Stimulated activated memory B cell treated with anti-CD40 and anti-IgM and Interleukin-4, amounts not matched to agents 10 μg/mL and 1 μg/mL and 100 μg/mL, for 72 hours (primary cell): ENCODE measurements at regions not wholly inside any gene's neighbourhood (a gene's known extent, or its start where the extent isn't known, plus 50 kb on each side); places are given as distances from the start of the nearest gene placed in this dataset.

Source experiments
- ATAC-seq: fragments of 150-1000 bp; cut with Tn5 transposase; 2 replicates; pipeline ENCODE4 v1.10.0; 2021
- H3K27ac Mint-ChIP-seq: one replicate; pipeline ENCODE4 v1.8.0; 2022; ENCODE audit warnings: mild to moderate bottlenecking, mixed read lengths
- H3K27me3 Mint-ChIP-seq: one replicate; pipeline ENCODE4 v1.8.0; 2022; ENCODE audit warnings: mixed read lengths
- H3K36me3 Mint-ChIP-seq: one replicate; pipeline ENCODE4 v1.8.0; 2022; ENCODE audit warnings: mixed read lengths
- H3K4me1 Mint-ChIP-seq: one replicate; pipeline ENCODE4 v1.8.0; 2022; ENCODE audit warnings: mixed read lengths
- H3K4me3 Mint-ChIP-seq: one replicate; pipeline ENCODE4 v1.8.0; 2022; ENCODE audit warnings: mild to moderate bottlenecking, moderate library complexity, mixed read lengths
- H3K9me3 Mint-ChIP-seq: one replicate; pipeline ENCODE4 v1.8.0; 2022; ENCODE audit warnings: mixed read lengths

GRCh38 chr10:110413049-110413783 lies 84.5 kb upstream of the DUSP5 start:
- H3K27ac Mint-ChIP-seq = peak overlapping the region; percentile 62
- peaks cover 22% of the 10 kb centered on the region for H3K27me3 Mint-ChIP-seq
- H3K4me1 Mint-ChIP-seq = peaks cover 78% of the 10 kb centered on the region
- H3K9me3 Mint-ChIP-seq = no peaks in the 10 kb centered on the region
- ATAC-seq = no peak
- H3K4me3 Mint-ChIP-seq = no peak overlapping the region
- no peaks in the 10 kb centered on the region for H3K36me3 Mint-ChIP-seq

- Mint-ChIP-seq H3K4me1 (peaks cover 71% of the 10 kb centered on the region), H3K4me3 (peak overlapping the region; percentile 2), H3K36me3 (no peaks in the 10 kb centered on the region), H3K27me3 (peaks cover 16% of the 10 kb centered on the region), H3K9me3 (no peaks in the 10 kb centered on the region), H3K27ac (peak overlapping the region; percentile 62)
- ATAC-seq = peak; percentile 28
Measured at GRCh38 chr10:110413903-110414547, 83.7 kb upstream of the DUSP5 start.

- no peaks in the 10 kb centered on the region for H3K36me3 Mint-ChIP-seq
- H3K9me3 Mint-ChIP-seq = no peaks in the 10 kb centered on the region
- peak overlapping the region; percentile 2 for H3K4me3 Mint-ChIP-seq
- H3K27me3 Mint-ChIP-seq = peaks cover 21% of the 10 kb centered on the region
- H3K27ac Mint-ChIP-seq = peak overlapping the region; percentile 62
- peak; percentile 98 for ATAC-seq
- peaks cover 71% of the 10 kb centered on the region for H3K4me1 Mint-ChIP-seq
Measured at GRCh38 chr10:110414548-110415309, 83.0 kb upstream of the DUSP5 start.

GRCh38 chr10:110415809-110416208 lies 81.9 kb upstream of the DUSP5 start:
- Mint-ChIP-seq H3K4me1 (peaks cover 72% of the 10 kb centered on the region), H3K4me3 (no peak overlapping the region), H3K9me3 (no peaks in the 10 kb centered on the region), H3K36me3 (no peaks in the 10 kb centered on the region), H3K27ac (no peak overlapping the region), H3K27me3 (peaks cover 28% of the 10 kb centered on the region)
- ATAC-seq = no peak

GRCh38 chr10:110416776-110417711 lies 80.7 kb upstream of the DUSP5 start:
- H3K4me3 Mint-ChIP-seq = no peak overlapping the region
- ATAC-seq = no peak
- no peak overlapping the region for H3K27ac Mint-ChIP-seq
- no peaks in the 10 kb centered on the region for H3K36me3 Mint-ChIP-seq
- peaks cover 21% of the 10 kb centered on the region for H3K27me3 Mint-ChIP-seq
- peaks cover 70% of the 10 kb centered on the region for H3K4me1 Mint-ChIP-seq
- no peaks in the 10 kb centered on the region for H3K9me3 Mint-ChIP-seq

- Mint-ChIP-seq H3K4me3 (no peak overlapping the region), H3K27me3 (peaks cover 29% of the 10 kb centered on the region), H3K9me3 (no peaks in the 10 kb centered on the region), H3K4me1 (peaks cover 68% of the 10 kb centered on the region), H3K27ac (no peak overlapping the region), H3K36me3 (no peaks in the 10 kb centered on the region)
- no peak for ATAC-seq
Measured at GRCh38 chr10:110418218-110418617, 79.5 kb upstream of the DUSP5 start.

GRCh38 chr10:110419265-110419664 lies 78.4 kb upstream of the DUSP5 start:
- Mint-ChIP-seq H3K36me3 (no peaks in the 10 kb centered on the region), H3K4me1 (peaks cover 68% of the 10 kb centered on the region), H3K27ac (peak overlapping the region; percentile 58), H3K9me3 (no peaks in the 10 kb centered on the region), H3K4me3 (no peak overlapping the region), H3K27me3 (peaks cover 32% of the 10 kb centered on the region)
- no peak for ATAC-seq

- ATAC-seq = no peak
- Mint-ChIP-seq H3K9me3 (no peaks in the 10 kb centered on the region), H3K4me3 (no peak overlapping the region), H3K27ac (peak overlapping the region; percentile 31), H3K36me3 (no peaks in the 10 kb centered on the region), H3K4me1 (peaks cover 60% of the 10 kb centered on the region), H3K27me3 (peaks cover 32% of the 10 kb centered on the region)
Measured at GRCh38 chr10:110420401-110421193, 77.1 kb upstream of the DUSP5 start.

GRCh38 chr10:110421512-110422138 lies 76.1 kb upstream of the DUSP5 start:
- peaks cover 64% of the 10 kb centered on the region for H3K4me1 Mint-ChIP-seq
- H3K36me3 Mint-ChIP-seq = no peaks in the 10 kb centered on the region
- peaks cover 32% of the 10 kb centered on the region for H3K27me3 Mint-ChIP-seq
- no peak overlapping the region for H3K27ac Mint-ChIP-seq
- no peak for ATAC-seq
- H3K4me3 Mint-ChIP-seq = no peak overlapping the region
- no peaks in the 10 kb centered on the region for H3K9me3 Mint-ChIP-seq

GRCh38 chr10:110422548-110422947 lies 75.2 kb upstream of the DUSP5 start:
- H3K4me1 Mint-ChIP-seq = peaks cover 73% of the 10 kb centered on the region
- peak overlapping the region; percentile 53 for H3K27ac Mint-ChIP-seq
- peaks cover 32% of the 10 kb centered on the region for H3K27me3 Mint-ChIP-seq
- ATAC-seq = no peak
- H3K9me3 Mint-ChIP-seq = no peaks in the 10 kb centered on the region
- H3K4me3 Mint-ChIP-seq = no peak overlapping the region
- no peaks in the 10 kb centered on the region for H3K36me3 Mint-ChIP-seq

- H3K4me3 Mint-ChIP-seq = no peak overlapping the region
- peak overlapping the region; percentile 53 for H3K27ac Mint-ChIP-seq
- H3K27me3 Mint-ChIP-seq = peaks cover 32% of the 10 kb centered on the region
- H3K36me3 Mint-ChIP-seq = no peaks in the 10 kb centered on the region
- peaks cover 78% of the 10 kb centered on the region for H3K4me1 Mint-ChIP-seq
- no peaks in the 10 kb centered on the region for H3K9me3 Mint-ChIP-seq
- ATAC-seq = peak; percentile 13
Measured at GRCh38 chr10:110423650-110424049, 74.1 kb upstream of the DUSP5 start.

- Mint-ChIP-seq H3K36me3 (no peaks in the 10 kb centered on the region), H3K4me1 (peaks cover 71% of the 10 kb centered on the region), H3K27ac (peak overlapping the region; percentile 90), H3K4me3 (peak overlapping the region; percentile 22), H3K9me3 (no peaks in the 10 kb centered on the region), H3K27me3 (peaks cover 12% of the 10 kb centered on the region)
- peak; percentile 93 for ATAC-seq
Measured at GRCh38 chr10:110425684-110426293, 71.9 kb upstream of the DUSP5 start.
